Prostate gland (tissue), 2 donors: ENCODE measurements at regions not wholly inside any gene's neighbourhood (a gene's known extent, or its start where the extent isn't known, plus 50 kb on each side); places are given as distances from the start of the nearest gene placed in this dataset.

Experiments used
- DNase-seq: peaks from one replicate; pipeline ENCODE4 v3.0.0-alpha.2; 2019; ENCODE audit warnings: low spot score
- H3K27ac ChIP-seq, 2 donors: fragments of 200-600 bp; sonication (generic); 2 replicates each; pipeline ENCODE4 v1.5.1; 2017 to 2019
- H3K27me3 ChIP-seq: fragments of 200-600 bp; sonication (generic); replicated peaks from 2 replicates; pipeline ENCODE4 v1.5.1; 2019; ENCODE audit not compliant: insufficient read depth
- H3K36me3 ChIP-seq, 2 donors: fragments of 200-600 bp; sonication (generic); 1 replicate in 1 of 2; 2 replicates in 1 of 2; pipeline versions ENCODE4 v1.5.1 to v1.8.1; 2017 to 2019
- H3K4me1 ChIP-seq: fragments of 200-600 bp; sonication (generic); replicated peaks from 2 replicates; pipeline ENCODE4 v1.5.1; 2019
- H3K4me3 ChIP-seq, 2 donors: fragments of 200-600 bp; sonication (generic); 2 replicates each; pipeline ENCODE4 v1.5.1; 2017 to 2019
- H3K9me3 ChIP-seq: fragments of 200-600 bp; sonication (generic); 2 replicates; pipeline ENCODE4 v1.5.1; 2017
- POLR2A ChIP-seq: fragments of 450-650 bp; IDR thresholded peaks from one replicate; pipeline ENCODE4 v1.6.1; 2016; ENCODE audit warnings: antibody characterized with exemption, mild to moderate bottlenecking
- POLR2AphosphoS5 ChIP-seq: sonication (generic); formaldehyde crosslinking; IDR thresholded peaks from one replicate; pipeline ENCODE4 v1.6.1; 2017; ENCODE audit warnings: antibody characterized with exemption
- WGBS: methylation state at CpG from one replicate; pipeline ENCODE4 v1.1.5; 2018; 5-methylcytosine and 5-hydroxymethylcytosine counted together
- intact Hi-C: fragments of 100-400 bp; cut with DNase I; formaldehyde crosslinking; loops from one replicate; pipeline ENCODE4 v1.14.2; 2022
- TF ChIP-seq, protein P1 (sequence below), 4 experiments: fragments of 200-600 bp in 2 of 4; fragments of 450-650 bp in 2 of 4; sonication (generic) in 2 of 4; IDR thresholded peaks; 1 replicate in 3 of 4; 2 replicates in 1 of 4; pipeline ENCODE4 v1.5.1; 2016 to 2019; ENCODE audit warnings: antibody characterized with exemption in 4 of 4, mild to moderate bottlenecking in 2 of 4, moderate library complexity in 2 of 4

- H3K9me3 ChIP-seq: no peaks in the 10 kb centered on the region
- no peak for DNase-seq
- H3K4me3 ChIP-seq: no peak overlapping the region
- WGBS: 72% methylated on average over 2 of the region's 2 CpGs
- TF ChIP-seq POLR2A (no peak), POLR2AphosphoS5 (no peak)
- TF ChIP-seq, protein P1, sequence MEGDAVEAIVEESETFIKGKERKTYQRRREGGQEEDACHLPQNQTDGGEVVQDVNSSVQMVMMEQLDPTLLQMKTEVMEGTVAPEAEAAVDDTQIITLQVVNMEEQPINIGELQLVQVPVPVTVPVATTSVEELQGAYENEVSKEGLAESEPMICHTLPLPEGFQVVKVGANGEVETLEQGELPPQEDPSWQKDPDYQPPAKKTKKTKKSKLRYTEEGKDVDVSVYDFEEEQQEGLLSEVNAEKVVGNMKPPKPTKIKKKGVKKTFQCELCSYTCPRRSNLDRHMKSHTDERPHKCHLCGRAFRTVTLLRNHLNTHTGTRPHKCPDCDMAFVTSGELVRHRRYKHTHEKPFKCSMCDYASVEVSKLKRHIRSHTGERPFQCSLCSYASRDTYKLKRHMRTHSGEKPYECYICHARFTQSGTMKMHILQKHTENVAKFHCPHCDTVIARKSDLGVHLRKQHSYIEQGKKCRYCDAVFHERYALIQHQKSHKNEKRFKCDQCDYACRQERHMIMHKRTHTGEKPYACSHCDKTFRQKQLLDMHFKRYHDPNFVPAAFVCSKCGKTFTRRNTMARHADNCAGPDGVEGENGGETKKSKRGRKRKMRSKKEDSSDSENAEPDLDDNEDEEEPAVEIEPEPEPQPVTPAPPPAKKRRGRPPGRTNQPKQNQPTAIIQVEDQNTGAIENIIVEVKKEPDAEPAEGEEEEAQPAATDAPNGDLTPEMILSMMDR (IDR thresholded peaks at IDR 0.05): no peak
- intact Hi-C loops: no loop called here
- no peaks in the 10 kb centered on the region for H3K36me3 ChIP-seq
- H3K27me3 ChIP-seq: no peaks in the 10 kb centered on the region
- H3K27ac ChIP-seq: no peak overlapping the region
- H3K4me1 ChIP-seq: peaks cover 7% of the 10 kb centered on the region
Measured at GRCh38 chr1:59101518-59101917, 195.4 kb upstream of the FGGY start.

GRCh38 chr1:59103457-59103856 lies 193.4 kb upstream of the FGGY start:
- H3K27ac ChIP-seq: no peak overlapping the region
- H3K27me3 ChIP-seq: no peaks in the 10 kb centered on the region
- no peak for DNase-seq
- H3K36me3 ChIP-seq: no peaks in the 10 kb centered on the region
- TF ChIP-seq POLR2A (no peak), POLR2AphosphoS5 (no peak)
- TF ChIP-seq, protein P1 (IDR thresholded peaks at IDR 0.05): no peak
- intact Hi-C loops: no loop called here
- no peak overlapping the region for H3K4me3 ChIP-seq
- 94% methylated on average over 4 of the region's 4 CpGs for WGBS
- peaks cover 7% of the 10 kb centered on the region for H3K4me1 ChIP-seq
- no peaks in the 10 kb centered on the region for H3K9me3 ChIP-seq

- Histone ChIP-seq H3K9me3 (no peaks in the 10 kb centered on the region), H3K4me1 (peaks cover 7% of the 10 kb centered on the region), H3K27me3 (no peaks in the 10 kb centered on the region), H3K36me3 (no peaks in the 10 kb centered on the region), H3K4me3 (no peak overlapping the region), H3K27ac (no peak overlapping the region)
- no peak for DNase-seq
- WGBS: 48% methylated on average over 4 of the region's 4 CpGs
- intact Hi-C loops: no loop called here
- TF ChIP-seq POLR2A: no peak
- TF ChIP-seq, protein P1 (IDR thresholded peaks at IDR 0.05): no peak
- no peak for TF ChIP-seq POLR2AphosphoS5
Measured at GRCh38 chr1:59104191-59104760, 192.6 kb upstream of the FGGY start.

GRCh38 chr1:59105548-59106507 lies 191.1 kb upstream of the FGGY start:
- Histone ChIP-seq H3K27me3 (no peaks in the 10 kb centered on the region), H3K4me1 (peaks cover 7% of the 10 kb centered on the region), H3K27ac (peak overlapping the region in 1 of 2 donors; percentile 45), H3K4me3 (no peak overlapping the region), H3K9me3 (no peaks in the 10 kb centered on the region), H3K36me3 (no peaks in the 10 kb centered on the region)
- TF ChIP-seq, protein P1 (IDR thresholded peaks at IDR 0.05): no peak
- DNase-seq: no peak
- intact Hi-C loops: no loop called here
- 41% methylated on average over 7 of the region's 7 CpGs for WGBS
